Tibial nerve (tissue), 4 donors: ENCODE measurements at regions not wholly inside any gene's neighbourhood (a gene's known extent, or its start where the extent isn't known, plus 50 kb on each side); places are given as distances from the start of the nearest gene placed in this dataset.

Source experiments
- DNase-seq, 2 donors: peaks; one replicate each; pipeline ENCODE4 v3.0.0-alpha.2; 2019; ENCODE audit warnings: low spot score in 2 of 2
- H3K27ac ChIP-seq, 4 donors: fragments of 200-600 bp; sonication (generic) in 3 of 4; one replicate each; pipeline ENCODE4 v1.5.1; 2017 to 2019; ENCODE audit warnings: mild to moderate bottlenecking in 1 of 4
- H3K27me3 ChIP-seq, 2 donors: fragments of 200-600 bp; sonication (generic) in 1 of 2; one replicate each; pipeline versions ENCODE4 v1.5.1 to v1.6.0; 2017 to 2019
- H3K36me3 ChIP-seq, 3 donors: fragments of 200-600 bp; sonication (generic); one replicate each; pipeline ENCODE4 v1.5.1; 2018 to 2019
- H3K4me1 ChIP-seq, 4 donors: fragments of 200-600 bp; sonication (generic) in 3 of 4; one replicate each; pipeline ENCODE4 v1.5.1; 2017 to 2019
- H3K4me3 ChIP-seq, 4 donors: fragments of 200-600 bp; sonication (generic) in 3 of 4; one replicate each; pipeline ENCODE4 v1.5.1; 2017 to 2019; ENCODE audit warnings: mild to moderate bottlenecking in 1 of 4, moderate library complexity in 1 of 4
- H3K9me3 ChIP-seq, 4 donors: fragments of 200-600 bp; sonication (generic) in 3 of 4; one replicate each; pipeline ENCODE4 v1.5.1; 2017 to 2019
- CTCF ChIP-seq, 5 experiments: fragments of 200-600 bp in 3 of 5; fragments of 450-650 bp in 2 of 5; sonication (generic) in 3 of 5; IDR thresholded peaks; one replicate each; pipeline ENCODE4 v1.5.1; 2016 to 2019; ENCODE audit warnings: antibody characterized with exemption in 5 of 5, mild to moderate bottlenecking in 3 of 5, moderate library complexity in 2 of 5
- EP300 ChIP-seq, 2 donors: sonication (generic); formaldehyde crosslinking; IDR thresholded peaks; one replicate each; pipeline ENCODE4 v1.6.1; 2017; ENCODE audit warnings: antibody characterized with exemption in 2 of 2, mild to moderate bottlenecking in 1 of 2
- POLR2A ChIP-seq, 2 donors: fragments of 450-650 bp; IDR thresholded peaks; one replicate each; pipeline ENCODE4 v1.6.1; 2017; ENCODE audit warnings: antibody characterized with exemption in 2 of 2, mild to moderate bottlenecking in 2 of 2, moderate library complexity in 2 of 2
- WGBS, 2 donors: methylation state at CpG; one replicate each; pipeline ENCODE4 v1.1.5; 2018; 5-methylcytosine and 5-hydroxymethylcytosine counted together

GRCh38 chr6:40290816-40291215, 296.3 kb downstream of the LRFN2 start:
- peaks cover 0 to 13% of the 10 kb centered on the region in 2 donors for H3K27me3 ChIP-seq
- no peak overlapping the region for H3K4me3 ChIP-seq
- H3K4me1 ChIP-seq = no peaks in the 10 kb centered on the region
- TF ChIP-seq CTCF (IDR thresholded peaks at IDR 0.05) (no peak), POLR2A (IDR thresholded peaks at IDR 0.05) (no peak), EP300 (IDR thresholded peaks at IDR 0.05) (no peak)
- WGBS, 2 donors = 23 to 27% methylated on average over 2 of the region's 2 CpGs
- H3K27ac ChIP-seq = no peak overlapping the region
- no peaks in the 10 kb centered on the region for H3K36me3 ChIP-seq
- DNase-seq = no peak
- H3K9me3 ChIP-seq = no peaks in the 10 kb centered on the region

GRCh38 chr6:40288919-40289318, 298.2 kb downstream of the LRFN2 start:
- Histone ChIP-seq H3K9me3 (no peaks in the 10 kb centered on the region), H3K27ac (no peak overlapping the region), H3K36me3 (no peaks in the 10 kb centered on the region), H3K4me1 (no peaks in the 10 kb centered on the region), H3K27me3 (peaks cover 0 to 16% of the 10 kb centered on the region in 2 donors), H3K4me3 (no peak overlapping the region)
- no peak for DNase-seq
- no peak for TF ChIP-seq CTCF (IDR thresholded peaks at IDR 0.05)
- no peak for TF ChIP-seq EP300 (IDR thresholded peaks at IDR 0.05)
- TF ChIP-seq POLR2A (IDR thresholded peaks at IDR 0.05) = no peak
- WGBS, 2 donors = 81 to 83% methylated on average over 2 of the region's 2 CpGs

- Histone ChIP-seq H3K27me3 (peaks cover 0 to 16% of the 10 kb centered on the region in 2 donors), H3K27ac (no peak overlapping the region), H3K4me1 (no peaks in the 10 kb centered on the region), H3K4me3 (no peak overlapping the region), H3K9me3 (no peaks in the 10 kb centered on the region), H3K36me3 (no peaks in the 10 kb centered on the region)
- TF ChIP-seq CTCF (IDR thresholded peaks at IDR 0.05) = no peak
- TF ChIP-seq POLR2A (IDR thresholded peaks at IDR 0.05) = no peak
- TF ChIP-seq EP300 (IDR thresholded peaks at IDR 0.05) = no peak
- WGBS, 2 donors = 70 to 81% methylated on average over 5 of the region's 5 CpGs
- DNase-seq = no peak
These were observed 299.8 kb downstream of the LRFN2 start for GRCh38 chr6:40287296-40287850.

GRCh38 chr6:40286721-40287120, 300.4 kb downstream of the LRFN2 start:
- Histone ChIP-seq H3K27me3 (peaks cover 0 to 16% of the 10 kb centered on the region in 2 donors), H3K9me3 (no peaks in the 10 kb centered on the region), H3K4me1 (no peaks in the 10 kb centered on the region), H3K4me3 (no peak overlapping the region), H3K27ac (no peak overlapping the region), H3K36me3 (no peaks in the 10 kb centered on the region)
- DNase-seq = no peak
- WGBS, 2 donors = 50 to 56% methylated on average over 3 of the region's 3 CpGs
- TF ChIP-seq POLR2A (IDR thresholded peaks at IDR 0.05) (no peak), CTCF (IDR thresholded peaks at IDR 0.05) (no peak), EP300 (IDR thresholded peaks at IDR 0.05) (no peak)

GRCh38 chr6:40285996-40286395, 301.2 kb downstream of the LRFN2 start:
- Histone ChIP-seq H3K4me1 (no peaks in the 10 kb centered on the region), H3K9me3 (no peaks in the 10 kb centered on the region), H3K27me3 (peaks cover 0 to 16% of the 10 kb centered on the region in 2 donors), H3K4me3 (no peak overlapping the region), H3K27ac (no peak overlapping the region), H3K36me3 (no peaks in the 10 kb centered on the region)
- no peak for DNase-seq
- WGBS, 2 donors = 20 to 47% methylated on average over 10 of the region's 10 CpGs
- TF ChIP-seq EP300 (IDR thresholded peaks at IDR 0.05) = no peak
- TF ChIP-seq CTCF (IDR thresholded peaks at IDR 0.05) = no peak
- no peak for TF ChIP-seq POLR2A (IDR thresholded peaks at IDR 0.05)
